ENCODE measurements at regions not wholly inside any gene's neighbourhood (a gene's known extent, or its start where the extent isn't known, plus 50 kb on each side); places are given as distances from the start of the nearest gene placed in this dataset.

DNA sequence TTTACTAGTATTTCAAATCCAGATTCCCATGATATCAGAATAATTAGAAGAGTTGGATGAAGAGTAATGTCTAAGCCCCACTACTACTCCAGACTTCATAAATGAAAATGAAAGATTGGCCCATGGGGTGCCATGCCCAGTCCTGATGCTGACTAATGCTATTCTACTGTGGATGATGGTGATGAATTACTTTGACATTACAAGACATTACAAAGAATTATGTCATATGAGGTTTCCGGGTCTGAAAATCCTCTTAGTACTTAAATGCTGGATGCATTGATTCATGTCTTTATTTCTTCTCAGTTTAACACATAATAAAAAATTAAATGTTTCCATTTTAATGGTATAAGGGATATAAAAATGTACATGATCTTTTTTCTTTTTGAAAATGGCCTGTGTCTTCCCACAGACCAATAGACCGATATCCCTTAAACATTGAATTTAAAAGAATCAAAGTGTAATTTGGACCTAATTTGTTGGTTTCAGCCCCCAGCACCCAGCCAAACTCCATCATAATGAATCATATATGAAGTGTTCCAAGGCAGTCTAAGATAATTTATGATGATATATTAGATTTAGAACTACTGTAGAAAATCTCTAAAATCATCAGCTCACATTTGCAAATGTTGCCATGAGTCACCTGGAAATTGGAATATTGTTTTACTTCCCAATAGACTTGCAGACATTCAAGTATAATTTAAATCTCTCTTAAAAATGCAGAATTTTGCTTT, 223.6 kb upstream of the SGCD start:
- DNase-seq, result no peak

GRCh38 chr5:156109317-156110023, 217.5 kb upstream of the SGCD start:
- DNase-seq, result no peak

DNA sequence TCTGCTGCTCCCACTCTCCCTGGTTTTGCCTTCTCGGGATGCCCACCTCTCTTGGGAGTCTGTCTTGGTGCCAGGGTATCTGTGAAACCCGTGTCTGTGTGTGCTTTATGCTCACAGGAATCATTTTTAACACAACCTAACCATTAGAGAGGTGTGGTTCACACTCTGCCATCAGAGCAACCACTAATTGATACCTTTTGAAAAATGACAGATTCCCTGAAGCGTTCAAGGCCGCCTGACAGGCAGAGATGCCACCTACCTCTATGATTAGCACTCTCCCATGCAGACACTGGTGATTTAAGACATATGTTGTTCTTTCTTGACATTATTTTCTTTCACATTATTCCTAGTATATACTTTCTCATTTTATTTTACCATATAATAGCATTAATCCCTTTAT, 207.3 kb upstream of the SGCD start:
- DNase-seq, result no peak

DNA sequence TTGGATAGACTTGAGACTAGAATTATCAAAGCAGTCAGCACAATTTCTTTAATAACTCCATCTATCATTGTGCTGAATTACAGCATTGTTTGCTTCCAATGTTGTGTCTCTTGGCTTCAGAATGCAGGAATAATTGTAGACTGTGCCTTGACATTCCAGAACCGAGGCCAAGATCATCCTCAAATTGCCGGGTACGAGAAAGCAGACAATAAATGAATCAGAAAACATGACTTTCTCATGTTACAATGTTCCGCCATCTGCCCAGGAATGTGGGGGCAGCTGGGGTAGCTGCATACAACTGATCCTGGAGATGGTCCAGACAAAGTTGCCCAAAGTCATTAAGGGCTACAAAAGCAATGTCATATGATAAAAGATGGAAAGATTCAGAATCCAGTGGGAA, 206.2 kb upstream of the SGCD start:
- DNase-seq, result no peak

- no peak for DNase-seq
Observed at GRCh38 chr5:156121234-156121633, 205.7 kb upstream of the SGCD start.

- DNase-seq, result no peak
Observed at GRCh38 chr5:156121882-156122281, 205.1 kb upstream of the SGCD start.

- no peak for DNase-seq
Observed at GRCh38 chr5:156124708-156125107, 202.3 kb upstream of the SGCD start.

- DNase-seq, result no peak
Observed at GRCh38 chr5:156125118-156125517, 201.8 kb upstream of the SGCD start.

DNA sequence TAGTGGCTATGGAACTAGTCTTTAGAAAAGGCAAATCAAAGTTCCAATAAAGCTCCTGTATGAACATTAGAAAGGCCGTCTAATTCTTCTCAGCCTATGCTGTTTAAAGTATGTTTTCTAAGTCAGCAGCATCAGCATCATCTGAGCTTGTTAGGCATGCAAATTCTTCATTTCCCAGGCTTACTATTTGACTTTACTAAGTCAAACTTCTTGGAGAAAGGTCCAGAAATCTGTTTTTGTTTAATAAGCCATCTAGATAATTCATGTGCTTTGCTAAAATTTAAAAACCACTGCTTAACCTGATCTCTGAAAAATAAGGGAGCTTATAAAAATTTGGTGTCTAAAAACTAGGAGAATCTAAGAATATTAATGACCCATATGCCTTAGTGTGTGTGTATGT, 200.2 kb upstream of the SGCD start:
- DNase-seq, result no peak

GRCh38 chr5:156128026-156128425, 198.9 kb upstream of the SGCD start:
- no peak for DNase-seq

GRCh38 chr5:156134216-156134615, 192.7 kb upstream of the SGCD start:
- DNase-seq, result no peak

DNA sequence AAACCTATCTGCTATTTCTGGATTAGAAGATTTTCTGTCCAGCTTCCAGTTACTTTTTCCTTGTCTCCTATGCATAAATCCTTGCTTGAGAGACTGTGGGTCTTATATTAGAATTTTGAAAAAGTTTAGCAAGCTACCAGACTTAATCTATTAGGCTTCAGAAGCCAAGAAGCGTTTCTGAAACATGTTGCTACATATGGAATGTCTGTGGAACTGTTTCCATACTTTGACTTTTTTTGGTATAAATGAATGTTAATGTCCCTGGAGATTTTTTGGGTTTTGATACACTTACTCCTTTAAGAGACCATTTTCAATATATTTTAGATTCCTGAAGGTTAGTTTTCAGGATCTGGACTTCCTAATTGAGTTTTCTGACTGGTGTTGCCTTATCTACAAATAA, 191.4 kb upstream of the SGCD start:
- no peak for DNase-seq

GRCh38 chr5:156137071-156137869, 189.7 kb upstream of the SGCD start:
- no peak for DNase-seq

GRCh38 chr5:156142867-156143266, 184.1 kb upstream of the SGCD start:
- DNase-seq, result no peak

GRCh38 chr5:156147261-156147943, 179.6 kb upstream of the SGCD start:
- DNase-seq, result no peak

- DNase-seq, result no peak
Observed at GRCh38 chr5:156147944-156148285, 179.0 kb upstream of the SGCD start.

GRCh38 chr5:156148301-156148700, 178.7 kb upstream of the SGCD start:
- DNase-seq, result no peak

DNA sequence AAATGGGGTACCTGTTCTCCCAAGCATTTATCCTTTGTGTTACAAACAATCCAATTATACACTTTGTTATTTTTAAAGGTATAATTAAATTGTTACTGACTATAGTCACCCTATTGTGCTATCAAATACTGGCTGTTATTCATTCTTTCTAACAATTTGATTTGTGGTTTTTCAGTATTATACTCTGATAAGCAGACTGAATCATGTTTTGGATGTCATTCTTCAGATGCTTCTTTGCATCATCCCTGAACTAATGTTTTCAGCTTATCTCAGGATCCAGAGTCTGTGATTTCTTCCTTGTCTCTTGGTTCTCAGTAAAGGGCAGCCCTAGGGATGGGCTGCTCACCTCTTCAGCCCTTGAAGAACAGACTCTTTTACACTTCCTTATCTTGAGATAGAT, 177.8 kb upstream of the SGCD start:
- DNase-seq, result no peak

GRCh38 chr5:156153602-156154001, 173.4 kb upstream of the SGCD start:
- no peak for DNase-seq

DNA sequence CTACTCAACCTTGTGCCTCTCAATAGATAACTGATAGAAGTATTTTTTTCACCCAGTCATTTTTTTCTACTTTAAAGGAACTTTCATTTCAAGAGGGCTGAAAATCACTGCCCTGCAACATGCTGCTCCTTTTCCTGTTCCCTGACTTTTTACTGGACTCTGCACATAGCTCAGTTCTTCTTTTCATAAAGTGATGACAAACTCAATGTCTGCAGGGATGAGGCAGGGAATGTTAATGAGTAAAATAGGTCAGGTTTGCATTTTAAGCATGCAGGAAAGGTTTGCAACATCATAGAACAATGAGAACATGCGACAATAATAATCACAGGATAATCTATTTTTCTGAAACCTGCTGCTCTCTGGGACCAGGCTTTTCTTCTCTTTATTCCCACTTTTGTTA, 172.2 kb upstream of the SGCD start:
- DNase-seq, result no peak

DNA sequence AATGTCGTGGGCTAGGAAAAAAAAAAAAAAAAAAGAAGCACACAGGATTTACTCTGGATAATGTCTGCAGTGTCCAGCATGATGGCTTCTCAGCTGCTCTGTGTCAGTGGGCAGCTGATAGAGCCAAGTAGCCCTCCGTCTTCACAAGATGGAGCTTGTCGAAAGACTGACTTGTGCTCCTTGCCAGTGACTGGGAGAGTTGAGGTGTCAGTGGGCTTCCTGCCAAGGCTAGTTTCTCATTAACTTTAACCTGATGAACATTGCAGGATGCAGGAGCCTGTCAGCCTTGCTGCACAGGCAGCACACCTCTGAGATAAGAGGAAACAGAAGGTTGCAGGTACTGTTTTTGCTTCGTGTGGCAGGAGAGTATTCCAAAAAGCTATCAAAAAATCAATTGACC, 171.4 kb upstream of the SGCD start:
- DNase-seq, result no peak

GRCh38 chr5:156164306-156164705, 162.7 kb upstream of the SGCD start:
- DNase-seq, result no peak

DNA sequence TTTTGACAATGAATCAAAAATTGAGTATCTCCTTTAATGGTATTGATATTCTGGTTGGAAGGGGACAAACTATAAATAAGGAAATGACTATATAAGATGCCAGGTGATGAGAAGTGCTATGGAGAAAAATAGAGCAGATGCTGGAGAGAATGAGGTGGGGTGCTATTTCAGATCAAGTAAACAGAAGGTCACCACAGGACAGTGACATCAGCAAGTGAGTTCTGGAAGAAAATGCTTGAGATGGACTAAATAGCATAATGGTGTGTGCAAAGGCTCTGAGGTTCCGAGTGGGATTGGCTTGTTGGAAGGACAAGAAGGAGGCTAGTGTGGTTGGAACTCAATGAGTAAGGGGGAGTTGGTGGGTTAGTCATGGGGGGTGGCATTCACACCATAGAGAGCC, 157.5 kb upstream of the SGCD start:
- DNase-seq, result no peak
